ENCODE measurements at regions not wholly inside any gene's neighbourhood (a gene's known extent, or its start where the extent isn't known, plus 50 kb on each side); places are given as distances from the start of the nearest gene placed in this dataset.

- TF ChIP-seq EP300 (IDR thresholded peaks at IDR 0.05) (no peak), CTCF (IDR thresholded peaks at IDR 0.05) (no peak)
Measured at GRCh38 chr3:193981504-193981903, 154.4 kb upstream of the HES1 start.

Data from stomach (tissue), 4 donors.